Astrocyte of the cerebellum (primary cell): ENCODE measurements at regions not wholly inside any gene's neighbourhood (a gene's known extent, or its start where the extent isn't known, plus 50 kb on each side); places are given as distances from the start of the nearest gene placed in this dataset.

Experiments used
- DNase-seq: peaks from one replicate; pipeline ENCODE4 v3.0.0-alpha.2; 2011; ENCODE audit warnings: low read depth
- H3K4me3 ChIP-seq: 2 replicates; pipeline ENCODE4 v1.5.1; 2011; ENCODE audit warnings: mild to moderate bottlenecking, low read depth, low read length, moderate library complexity
- CTCF ChIP-seq: IDR thresholded peaks from 2 replicates; pipeline ENCODE4 v1.5.1; 2012; ENCODE audit warnings: low read length, low read depth, moderate library complexity, mild to moderate bottlenecking; ENCODE audit errors: missing control alignments
- in situ Hi-C: cut with HindIII; loops from 2 replicates; pipeline ENCODE4 v1.10.0; 2017; ENCODE audit warnings: low sequenced_read_pairs

DNA sequence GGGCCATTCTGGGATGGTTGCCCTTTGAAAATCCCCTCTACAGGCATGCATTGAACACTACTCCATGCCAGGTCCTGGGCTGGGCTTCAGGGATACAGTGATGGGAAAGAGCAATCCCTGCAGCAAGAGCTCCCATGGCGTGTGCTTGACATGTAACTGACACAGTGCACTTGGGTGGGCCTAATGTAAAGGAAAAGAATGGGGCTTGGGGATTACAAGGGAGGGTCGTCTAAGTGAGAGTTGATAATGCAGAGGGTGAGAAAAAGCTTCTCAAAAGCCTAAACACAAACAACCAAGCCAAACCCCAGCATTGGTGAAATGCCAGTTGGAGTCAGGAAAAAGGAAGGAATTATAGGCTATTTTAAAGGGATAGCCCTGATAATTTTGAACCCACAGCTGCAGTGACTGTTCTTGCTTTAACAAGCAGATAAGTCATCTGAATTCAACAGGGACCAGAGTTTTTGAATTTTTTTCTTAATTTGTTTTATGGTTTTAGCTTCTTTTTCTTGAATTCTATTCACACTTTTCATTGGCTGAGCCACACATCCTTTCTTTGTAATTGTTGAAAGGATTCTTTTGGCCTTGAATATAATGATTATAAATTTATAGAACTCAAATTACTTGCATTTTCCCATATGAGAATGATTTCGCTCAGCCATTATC lies 308.7 kb downstream of the LPIN1 start:
- H3K4me3 ChIP-seq, result no peak overlapping the region
- in situ Hi-C loops, result no loop called here
- TF ChIP-seq CTCF, result no peak

GRCh38 chr2:12057436-12058166 lies 311.2 kb downstream of the LPIN1 start:
- no peak overlapping the region for H3K4me3 ChIP-seq
- TF ChIP-seq CTCF, result no peak
- no peak for DNase-seq
- in situ Hi-C loops, result no loop called here

More for the DNA sequence above, 308.7 kb downstream of the LPIN1 start:
- DNase-seq, result no peak

- no peak for DNase-seq
- TF ChIP-seq CTCF, result no peak
- in situ Hi-C loops, result no loop called here
- H3K4me3 ChIP-seq, result no peak overlapping the region
Observed at GRCh38 chr2:12059616-12060441, 313.4 kb downstream of the LPIN1 start.

- in situ Hi-C loops, result no loop called here
Observed at GRCh38 chr2:12060886-12061285, 314.5 kb downstream of the LPIN1 start.

GRCh38 chr2:12061286-12062052 lies 315.0 kb downstream of the LPIN1 start:
- DNase-seq, result no peak

More at GRCh38 chr2:12060886-12061285, 314.5 kb downstream of the LPIN1 start:
- no peak overlapping the region for H3K4me3 ChIP-seq
- TF ChIP-seq CTCF, result no peak
- DNase-seq, result no peak

More at GRCh38 chr2:12061286-12062052, 315.0 kb downstream of the LPIN1 start:
- no peak overlapping the region for H3K4me3 ChIP-seq
- no peak for TF ChIP-seq CTCF
- in situ Hi-C loops, result no loop called here
